CD4-positive, alpha-beta memory T cell (primary cell): ENCODE measurements at regions not wholly inside any gene's neighbourhood (a gene's known extent, or its start where the extent isn't known, plus 50 kb on each side); places are given as distances from the start of the nearest gene placed in this dataset.

Experiments used
- CTCF ChIA-PET: fragments of 350-600 bp; sonication (Branson Sonifier 250); formaldehyde crosslinking; loops from one replicate; lab custom pipeline; 2021; ENCODE audit warnings: inconsistent platforms; ENCODE audit not compliant: partially characterized antibody; lab: Charles Lee
- POLR2A ChIA-PET: fragments of 350-600 bp; sonication (Branson Sonifier 250); formaldehyde crosslinking; loops from one replicate; lab custom pipeline; 2021; ENCODE audit not compliant: partially characterized antibody; lab: Charles Lee
- DNase-seq, 5 donors: peaks; one replicate each; pipeline versions ENCODE4 v3.0.0 to v3.0.0-alpha.2; 2020 to 2022; ENCODE audit warnings: mixed read lengths in 1 of 5
- H3K27ac ChIP-seq: one replicate; pipeline ENCODE4 v1.7.0; 2013; ENCODE audit warnings: low read depth, low read length
- H3K27me3 ChIP-seq: 2 replicates; pipeline ENCODE4 v1.7.0; 2013; ENCODE audit warnings: mild to moderate bottlenecking, low read length, moderate library complexity; ENCODE audit not compliant: insufficient read depth
- H3K36me3 ChIP-seq: 2 replicates; pipeline ENCODE4 v1.7.0; 2013; ENCODE audit warnings: mild to moderate bottlenecking, low read length, moderate library complexity; ENCODE audit not compliant: insufficient read depth
- H3K4me1 ChIP-seq: 2 replicates; pipeline ENCODE4 v1.7.0; 2013; ENCODE audit warnings: mild to moderate bottlenecking, low read length, moderate library complexity; ENCODE audit not compliant: insufficient read depth
- H3K4me3 ChIP-seq, 2 donors: one replicate each; pipeline ENCODE4 v1.7.0; 2013; ENCODE audit warnings: low read length in 2 of 2, mild to moderate bottlenecking in 1 of 2
- H3K9me3 ChIP-seq, 2 donors: one replicate each; pipeline ENCODE4 v1.7.0; 2013; ENCODE audit warnings: low read length in 2 of 2, control low read depth in 1 of 2; ENCODE audit not compliant: control insufficient read depth in 1 of 2
- H3K27ac Mint-ChIP-seq, 7 donors: one replicate each; pipeline ENCODE4 v1.8.0; 2020 to 2021; ENCODE audit warnings: mixed read lengths in 7 of 7, mild to moderate bottlenecking in 6 of 7, inconsistent platforms in 3 of 7, moderate library complexity in 3 of 7
- H3K27me3 Mint-ChIP-seq, 2 donors: one replicate each; pipeline ENCODE4 v1.8.0; 2020 to 2021; ENCODE audit warnings: mixed read lengths in 2 of 2
- H3K36me3 Mint-ChIP-seq, 2 donors: one replicate each; pipeline ENCODE4 v1.8.0; 2020 to 2021; ENCODE audit warnings: mixed read lengths in 2 of 2, inconsistent platforms in 1 of 2, mild to moderate bottlenecking in 1 of 2
- H3K4me1 Mint-ChIP-seq, 4 donors: one replicate each; pipeline ENCODE4 v1.8.0; 2020 to 2021; ENCODE audit warnings: mixed read lengths in 4 of 4, mild to moderate bottlenecking in 1 of 4
- H3K4me3 Mint-ChIP-seq, 8 donors: one replicate each; pipeline ENCODE4 v1.8.0; 2020 to 2021; ENCODE audit warnings: mixed read lengths in 8 of 8, mild to moderate bottlenecking in 7 of 8, moderate library complexity in 6 of 8, inconsistent platforms in 3 of 8
- H3K9me3 Mint-ChIP-seq, 8 donors: one replicate each; pipeline ENCODE4 v1.8.0; 2020 to 2021; ENCODE audit warnings: mixed read lengths in 8 of 8, mild to moderate bottlenecking in 5 of 8, inconsistent platforms in 3 of 8, moderate library complexity in 1 of 8
- intact Hi-C: fragments of 100-400 bp; cut with micrococcal nuclease; formaldehyde crosslinking; loops from one replicate; pipeline ENCODE4 v1.15.1; 2023

GRCh38 chr18:61236356-61237057 is 96.7 kb upstream of the CDH20 start:
- no peak overlapping the region for H3K27ac Mint-ChIP-seq
- Histone ChIP-seq H3K4me1 (no peaks in the 10 kb centered on the region), H3K4me3 (no peak overlapping the region), H3K27ac (no peak overlapping the region), H3K36me3 (no peaks in the 10 kb centered on the region), H3K27me3 (no peaks in the 10 kb centered on the region), H3K9me3 (no peaks in the 10 kb centered on the region)
- intact Hi-C loops, result no loop called here
- no peaks in the 10 kb centered on the region for H3K27me3 Mint-ChIP-seq
- ChIA-PET POLR2A (no interaction called here), CTCF (no interaction called here)
- no peaks in the 10 kb centered on the region for H3K4me1 Mint-ChIP-seq
- H3K4me3 Mint-ChIP-seq, result no peak overlapping the region
- H3K36me3 Mint-ChIP-seq, result no peaks in the 10 kb centered on the region
- H3K9me3 Mint-ChIP-seq, result peaks cover 0 to 6% (median under 1%) of the 10 kb centered on the region in 8 donors
- DNase-seq, result no peak

- H3K4me3 Mint-ChIP-seq, result no peak overlapping the region
- intact Hi-C loops, result no loop called here
- Histone ChIP-seq H3K4me3 (no peak overlapping the region), H3K27me3 (no peaks in the 10 kb centered on the region), H3K9me3 (no peaks in the 10 kb centered on the region), H3K27ac (no peak overlapping the region), H3K36me3 (no peaks in the 10 kb centered on the region), H3K4me1 (no peaks in the 10 kb centered on the region)
- H3K4me1 Mint-ChIP-seq, result no peaks in the 10 kb centered on the region
- ChIA-PET POLR2A (no interaction called here), CTCF (no interaction called here)
- DNase-seq, result no peak
- H3K27ac Mint-ChIP-seq, result no peak overlapping the region
- no peaks in the 10 kb centered on the region for H3K27me3 Mint-ChIP-seq
- no peaks in the 10 kb centered on the region for H3K36me3 Mint-ChIP-seq
- H3K9me3 Mint-ChIP-seq, result peaks cover 0 to 6% (median under 1%) of the 10 kb centered on the region in 8 donors
Observed at GRCh38 chr18:61237529-61237928, 95.7 kb upstream of the CDH20 start.

- H3K4me3 Mint-ChIP-seq, result no peak overlapping the region
Observed at GRCh38 chr18:61239051-61239450, 94.2 kb upstream of the CDH20 start.

GRCh38 chr18:61241260-61241853 is 91.9 kb upstream of the CDH20 start:
- H3K27ac ChIP-seq, result no peak overlapping the region
- no peaks in the 10 kb centered on the region for H3K36me3 ChIP-seq
- peaks cover 0 to 6% (median 1%) of the 10 kb centered on the region in 8 donors for H3K9me3 Mint-ChIP-seq
- H3K4me3 ChIP-seq, result no peak overlapping the region
- H3K9me3 ChIP-seq, result no peaks in the 10 kb centered on the region
- no peaks in the 10 kb centered on the region for H3K27me3 ChIP-seq
- CTCF ChIA-PET, result no interaction called here
- DNase-seq, result no peak
- no peaks in the 10 kb centered on the region for H3K27me3 Mint-ChIP-seq
- H3K27ac Mint-ChIP-seq, result no peak overlapping the region
- no peaks in the 10 kb centered on the region for H3K36me3 Mint-ChIP-seq
- no peaks in the 10 kb centered on the region for H3K4me1 Mint-ChIP-seq
- H3K4me1 ChIP-seq, result no peaks in the 10 kb centered on the region
- H3K4me3 Mint-ChIP-seq, result no peak overlapping the region
- POLR2A ChIA-PET, result no interaction called here
- intact Hi-C loops, result no loop called here

More at GRCh38 chr18:61239051-61239450, 94.2 kb upstream of the CDH20 start:
- DNase-seq, result no peak
- Histone ChIP-seq H3K4me3 (no peak overlapping the region), H3K27me3 (no peaks in the 10 kb centered on the region), H3K36me3 (no peaks in the 10 kb centered on the region), H3K4me1 (no peaks in the 10 kb centered on the region), H3K9me3 (no peaks in the 10 kb centered on the region), H3K27ac (no peak overlapping the region)
- Mint-ChIP-seq H3K9me3 (peaks cover 0 to 6% (median under 1%) of the 10 kb centered on the region in 8 donors), H3K4me1 (no peaks in the 10 kb centered on the region), H3K36me3 (no peaks in the 10 kb centered on the region), H3K27ac (no peak overlapping the region), H3K27me3 (no peaks in the 10 kb centered on the region)
- POLR2A ChIA-PET, result no interaction called here
- intact Hi-C loops, result no loop called here
- CTCF ChIA-PET, result interaction anchor here (1.0 kb wide), 1 partner anchor 13 kb away, joined by 3 read pairs; no protein-coding TSS in a partner anchor

GRCh38 chr18:61244632-61245031 is 88.6 kb upstream of the CDH20 start:
- no peaks in the 10 kb centered on the region for H3K27me3 Mint-ChIP-seq
- ChIA-PET CTCF (no interaction called here), POLR2A (no interaction called here)
- H3K36me3 ChIP-seq, result no peaks in the 10 kb centered on the region
- H3K27ac Mint-ChIP-seq, result no peak overlapping the region
- H3K27ac ChIP-seq, result no peak overlapping the region
- H3K4me3 ChIP-seq, result no peak overlapping the region
- no peaks in the 10 kb centered on the region for H3K9me3 ChIP-seq
- no peaks in the 10 kb centered on the region for H3K27me3 ChIP-seq
- no peaks in the 10 kb centered on the region for H3K4me1 ChIP-seq
- H3K9me3 Mint-ChIP-seq, result peaks cover 0 to 6% (median 2%) of the 10 kb centered on the region in 8 donors
- H3K4me1 Mint-ChIP-seq, result no peaks in the 10 kb centered on the region
- DNase-seq, result no peak
- H3K4me3 Mint-ChIP-seq, result no peak overlapping the region
- no peaks in the 10 kb centered on the region for H3K36me3 Mint-ChIP-seq
- intact Hi-C loops, result no loop called here

GRCh38 chr18:61245276-61245675 is 88.0 kb upstream of the CDH20 start:
- no peaks in the 10 kb centered on the region for H3K27me3 ChIP-seq
- CTCF ChIA-PET, result no interaction called here
- Mint-ChIP-seq H3K4me3 (no peak overlapping the region), H3K27ac (no peak overlapping the region), H3K36me3 (no peaks in the 10 kb centered on the region), H3K9me3 (peaks cover 0 to 4% (median 1%) of the 10 kb centered on the region in 8 donors), H3K27me3 (no peaks in the 10 kb centered on the region), H3K4me1 (no peaks in the 10 kb centered on the region)
- H3K27ac ChIP-seq, result no peak overlapping the region
- H3K4me3 ChIP-seq, result no peak overlapping the region
- no peaks in the 10 kb centered on the region for H3K4me1 ChIP-seq
- DNase-seq, result no peak
- intact Hi-C loops, result no loop called here
- POLR2A ChIA-PET, result no interaction called here
- no peaks in the 10 kb centered on the region for H3K9me3 ChIP-seq
- H3K36me3 ChIP-seq, result no peaks in the 10 kb centered on the region

- H3K27me3 Mint-ChIP-seq, result no peaks in the 10 kb centered on the region
- no peak overlapping the region for H3K27ac Mint-ChIP-seq
- peaks cover 0 to 4% (median 2%) of the 10 kb centered on the region in 8 donors for H3K9me3 Mint-ChIP-seq
- ChIA-PET POLR2A (no interaction called here), CTCF (no interaction called here)
- Histone ChIP-seq H3K27me3 (no peaks in the 10 kb centered on the region), H3K36me3 (no peaks in the 10 kb centered on the region), H3K27ac (no peak overlapping the region), H3K4me3 (no peak overlapping the region), H3K9me3 (no peaks in the 10 kb centered on the region), H3K4me1 (no peaks in the 10 kb centered on the region)
- H3K4me1 Mint-ChIP-seq, result no peaks in the 10 kb centered on the region
- DNase-seq, result no peak
- no peaks in the 10 kb centered on the region for H3K36me3 Mint-ChIP-seq
- no peak overlapping the region for H3K4me3 Mint-ChIP-seq
- intact Hi-C loops, result no loop called here
Observed at GRCh38 chr18:61248589-61248988, 84.6 kb upstream of the CDH20 start.
